A549 (cell line): ENCODE measurements at regions not wholly inside any gene's neighbourhood (a gene's known extent, or its start where the extent isn't known, plus 50 kb on each side); places are given as distances from the start of the nearest gene placed in this dataset.
"Not testable (repeated sequence)": the region's sequence is repeated elsewhere in the genome, so short reads cannot be mapped to it uniquely, and the experiment has no call there.

Experiments
- ATAC-seq, 2 experiments: fragments of 200-7000 bp in 1 of 2; fragments of >200 bp in 1 of 2; cut with Nextera tagmentation in 1 of 2; cut with Tn5 transposase in 1 of 2; 3 replicates each; pipeline versions ENCODE4 v1.8.0 to v1.9.1; 2018 to 2020; ENCODE audit warnings: mild to moderate bottlenecking in 1 of 2, moderate library complexity in 1 of 2
- CTCF ChIA-PET: fragments of 300-600 bp; sonication (Branson Sonifier 250); formaldehyde crosslinking; extraction: SDS; loops from one replicate; lab custom pipeline; 2021; ENCODE audit warnings: antibody characterized with exemption, inconsistent platforms; lab: Yijun Ruan, JAX
- POLR2A ChIA-PET: fragments of 350-600 bp; formaldehyde crosslinking; extraction: SDS; loops from one replicate; lab custom pipeline; 2021; ENCODE audit warnings: antibody characterized with exemption, inconsistent platforms; lab: Yijun Ruan, JAX
- DNase-seq, 2 experiments: peaks; one replicate each; pipeline versions ENCODE4 v3.0.0 to v3.0.0-alpha.2; 2011 to 2016; ENCODE audit warnings: low read depth in 1 of 2, low spot score in 1 of 2
- FAIRE-seq: peaks from 2 replicates; lab custom pipeline; 2011; peaks lifted over from hg19 to GRCh38; lab: Jason Lieb, UNC
- H3K27ac ChIP-seq, 2 experiments: fragments of >200 bp; sonication (Bioruptor Twin); formaldehyde crosslinking; 3 replicates each; pipeline ENCODE4 v1.5.1; 2016 to 2017
- H3K4me1 ChIP-seq: fragments of >200 bp; sonication (Bioruptor Twin); formaldehyde crosslinking; 3 replicates; pipeline ENCODE4 v1.6.1; 2016
- H3K4me2 ChIP-seq: fragments of >200 bp; sonication (Bioruptor Twin); formaldehyde crosslinking; 3 replicates; pipeline ENCODE4 v1.6.1; 2016
- H3K4me3 ChIP-seq: fragments of >200 bp; sonication (Bioruptor Twin); formaldehyde crosslinking; 3 replicates; pipeline ENCODE4 v1.5.1; 2016
- H3K9me3 ChIP-seq: fragments of >200 bp; sonication (Bioruptor Twin); formaldehyde crosslinking; 3 replicates; pipeline ENCODE4 v1.6.1; 2016
- CHD2 ChIP-seq: fragments of 150-350 bp; IDR thresholded peaks from 2 replicates; pipeline ENCODE4 v1.6.1; 2014; ENCODE audit warnings: low read length; ENCODE audit not compliant: partially characterized antibody
- CHD4 ChIP-seq: fragments of 200-600 bp; sonication (generic); IDR thresholded peaks from 2 replicates; pipeline ENCODE4 v1.6.1; 2016; ENCODE audit warnings: antibody characterized with exemption, mild to moderate bottlenecking, borderline replicate concordance
- EHMT2 ChIP-seq: fragments of 200-600 bp; sonication (generic); IDR thresholded peaks from 2 replicates; pipeline ENCODE4 v1.6.1; 2016; ENCODE audit warnings: antibody characterized with exemption, low read depth, mild to moderate bottlenecking, moderate library complexity
- EP300 ChIP-seq, 2 experiments: fragments of >200 bp; sonication (Bioruptor Twin); formaldehyde crosslinking; IDR thresholded peaks; 2 replicates in 1 of 2; 3 replicates in 1 of 2; pipeline ENCODE4 v1.6.1; 2016 to 2017
- FOSL2 ChIP-seq, 2 experiments: fragments of 450-650 bp in 1 of 2; fragments of >200 bp in 1 of 2; sonication (Bioruptor Twin) in 1 of 2; formaldehyde crosslinking; IDR thresholded peaks; 2 replicates each; pipeline versions ENCODE4 v1.5.0 to v1.6.1; 2016 to 2020; ENCODE audit warnings: mild to moderate bottlenecking in 1 of 2, moderate library complexity in 1 of 2
- HOXA7 ChIP-seq: fragments of 250-450 bp; sonication (Bioruptor Pico); IDR thresholded peaks from 2 replicates; pipeline ENCODE4 v1.5.0; 2020; ENCODE audit warnings: mild to moderate bottlenecking, moderate library complexity
- HOXB5 ChIP-seq: fragments of 250-450 bp; sonication (Bioruptor Pico); IDR thresholded peaks from 2 replicates; pipeline ENCODE4 v1.5.0; 2020; ENCODE audit warnings: mild to moderate bottlenecking, moderate library complexity
- KDM1A ChIP-seq: fragments of 200-600 bp; sonication (generic); IDR thresholded peaks from 2 replicates; pipeline ENCODE4 v1.6.1; 2016; ENCODE audit warnings: low read depth, mild to moderate bottlenecking
- KDM5A ChIP-seq: fragments of 200-600 bp; sonication (generic); IDR thresholded peaks from 2 replicates; pipeline ENCODE4 v1.6.1; 2016; ENCODE audit warnings: antibody characterized with exemption, mild to moderate bottlenecking
- MYC ChIP-seq: IDR thresholded peaks from 2 replicates; pipeline ENCODE4 v1.6.1; 2012; ENCODE audit warnings: mild to moderate bottlenecking, inconsistent platforms, low read length, improper control_type of control experiment, borderline replicate concordance
- NFE2L2 ChIP-seq: fragments of 150-350 bp; conservative IDR thresholded peaks from 2 replicates; pipeline ENCODE4 v1.6.1; 2014; ENCODE audit warnings: low read length
- NR3C1 ChIP-seq: fragments of >200 bp; sonication (Bioruptor Twin); formaldehyde crosslinking; IDR thresholded peaks from 3 replicates; pipeline ENCODE4 v1.6.1; 2017
- RAD21 ChIP-seq, 2 experiments: fragments of >200 bp in 1 of 2; sonication (Bioruptor Twin) in 1 of 2; formaldehyde crosslinking in 1 of 2; IDR thresholded peaks in 1 of 2; conservative IDR thresholded peaks in 1 of 2; 2 replicates in 1 of 2; 3 replicates in 1 of 2; pipeline ENCODE4 v1.6.1; 2012 to 2018; ENCODE audit warnings: inconsistent platforms in 1 of 2
- RNF2 ChIP-seq: fragments of 200-600 bp; sonication (generic); IDR thresholded peaks from 2 replicates; pipeline ENCODE4 v1.6.1; 2016; ENCODE audit warnings: low read depth, mild to moderate bottlenecking, antibody characterized with exemption, moderate library complexity, borderline replicate concordance
- SMC3 ChIP-seq: fragments of >200 bp; sonication (Bioruptor Twin); formaldehyde crosslinking; IDR thresholded peaks from 3 replicates; pipeline ENCODE4 v1.6.1; 2018; ENCODE audit warnings: inconsistent platforms
- ZNF302 ChIP-seq: fragments of 250-450 bp; sonication (Bioruptor Pico); IDR thresholded peaks from 2 replicates; pipeline ENCODE4 v1.9.0; 2021; ENCODE audit warnings: inconsistent platforms, mild to moderate bottlenecking, moderate library complexity
- ZSCAN20 ChIP-seq: fragments of 250-450 bp; sonication (Bioruptor Pico); IDR thresholded peaks from 2 replicates; pipeline ENCODE4 v1.8.0; 2022; ENCODE audit warnings: mild to moderate bottlenecking, moderate library complexity
- WGBS: methylation state at CpG from one replicate; pipeline ENCODE4 v1.1.6; 2017; ENCODE audit errors: missing lambda C conversion rate; 5-methylcytosine and 5-hydroxymethylcytosine counted together
- TF ChIP-seq, protein P1 (sequence below): fragments of >200 bp; sonication (Bioruptor Twin); formaldehyde crosslinking; IDR thresholded peaks from 3 replicates; pipeline ENCODE4 v1.5.1; 2016
- TF ChIP-seq, protein P2 (sequence below): fragments of 450-650 bp; IDR thresholded peaks from 2 replicates; pipeline ENCODE4 v1.6.1; 2014; ENCODE audit warnings: antibody characterized with exemption
- TF ChIP-seq, protein P3 (sequence below): IDR thresholded peaks from 2 replicates; pipeline ENCODE4 v1.6.1; 2012; ENCODE audit warnings: low read depth, borderline replicate concordance

DNA sequence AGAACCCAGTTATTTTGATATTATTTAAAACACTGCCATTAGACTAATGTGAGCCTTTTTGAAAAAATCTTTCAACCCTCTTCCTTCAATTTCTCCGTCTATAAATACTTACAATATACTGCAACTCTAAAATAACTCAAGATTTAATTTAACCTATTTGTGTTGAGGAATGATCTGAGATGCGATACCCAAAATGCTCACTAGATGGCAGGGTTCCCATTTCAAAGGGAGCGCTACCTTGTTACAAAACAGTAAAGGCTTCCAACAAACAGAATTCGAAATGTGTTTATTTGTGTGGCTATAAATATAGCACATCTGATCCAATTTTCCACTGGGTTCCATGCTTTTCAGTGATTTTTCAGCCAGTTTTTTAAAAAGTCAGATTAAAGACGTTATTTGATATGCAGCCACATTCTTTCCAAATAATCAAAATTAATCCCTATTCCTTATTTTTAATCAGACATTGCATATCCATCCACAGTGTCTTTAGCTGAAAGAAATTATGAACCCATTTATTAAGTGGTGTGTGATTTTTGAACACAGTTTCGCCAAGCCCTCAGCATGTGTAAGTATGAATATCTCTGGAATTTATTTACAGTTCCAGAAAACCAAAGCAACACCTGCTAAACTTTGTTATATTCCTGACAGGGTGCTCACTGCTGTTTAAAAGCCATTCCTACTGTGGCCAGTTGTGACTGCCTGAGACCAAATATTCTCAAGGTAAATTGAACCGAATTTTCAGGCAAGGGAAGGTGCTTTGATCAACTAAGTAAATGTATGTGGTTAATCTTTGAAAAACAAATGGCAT is 668.0 kb upstream of the LCORL start:
- ATAC-seq = no peak
- FAIRE-seq = no peak
- Histone ChIP-seq H3K9me3 (no peaks in the 10 kb centered on the region), H3K4me3 (no peak overlapping the region), H3K4me2 (no peak overlapping the region), H3K4me1 (no peaks in the 10 kb centered on the region), H3K27ac (no peak overlapping the region)
- peak; percentile 1 to 36 for DNase-seq
- no peak for TF ChIP-seq EP300 (IDR thresholded peaks at IDR 0.05)
- no peak for TF ChIP-seq HOXB5 (CRISPR knock-in tag)
- TF ChIP-seq, protein P1, sequence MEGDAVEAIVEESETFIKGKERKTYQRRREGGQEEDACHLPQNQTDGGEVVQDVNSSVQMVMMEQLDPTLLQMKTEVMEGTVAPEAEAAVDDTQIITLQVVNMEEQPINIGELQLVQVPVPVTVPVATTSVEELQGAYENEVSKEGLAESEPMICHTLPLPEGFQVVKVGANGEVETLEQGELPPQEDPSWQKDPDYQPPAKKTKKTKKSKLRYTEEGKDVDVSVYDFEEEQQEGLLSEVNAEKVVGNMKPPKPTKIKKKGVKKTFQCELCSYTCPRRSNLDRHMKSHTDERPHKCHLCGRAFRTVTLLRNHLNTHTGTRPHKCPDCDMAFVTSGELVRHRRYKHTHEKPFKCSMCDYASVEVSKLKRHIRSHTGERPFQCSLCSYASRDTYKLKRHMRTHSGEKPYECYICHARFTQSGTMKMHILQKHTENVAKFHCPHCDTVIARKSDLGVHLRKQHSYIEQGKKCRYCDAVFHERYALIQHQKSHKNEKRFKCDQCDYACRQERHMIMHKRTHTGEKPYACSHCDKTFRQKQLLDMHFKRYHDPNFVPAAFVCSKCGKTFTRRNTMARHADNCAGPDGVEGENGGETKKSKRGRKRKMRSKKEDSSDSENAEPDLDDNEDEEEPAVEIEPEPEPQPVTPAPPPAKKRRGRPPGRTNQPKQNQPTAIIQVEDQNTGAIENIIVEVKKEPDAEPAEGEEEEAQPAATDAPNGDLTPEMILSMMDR = peak; percentile 61
- no peak for TF ChIP-seq CHD2
- TF ChIP-seq KDM5A = no peak
- TF ChIP-seq SMC3 = peak; percentile 53
- peak; percentile 60 to 76 for TF ChIP-seq RAD21 (conservative IDR thresholded peaks at IDR 0.05 in 1 of 2, IDR thresholded peaks at IDR 0.05 in 1 of 2)
- no peak for TF ChIP-seq NFE2L2
- CTCF ChIA-PET = no interaction called here
- WGBS = 1% methylated on average over 7 of the region's 7 CpGs
- POLR2A ChIA-PET = no interaction called here

DNA sequence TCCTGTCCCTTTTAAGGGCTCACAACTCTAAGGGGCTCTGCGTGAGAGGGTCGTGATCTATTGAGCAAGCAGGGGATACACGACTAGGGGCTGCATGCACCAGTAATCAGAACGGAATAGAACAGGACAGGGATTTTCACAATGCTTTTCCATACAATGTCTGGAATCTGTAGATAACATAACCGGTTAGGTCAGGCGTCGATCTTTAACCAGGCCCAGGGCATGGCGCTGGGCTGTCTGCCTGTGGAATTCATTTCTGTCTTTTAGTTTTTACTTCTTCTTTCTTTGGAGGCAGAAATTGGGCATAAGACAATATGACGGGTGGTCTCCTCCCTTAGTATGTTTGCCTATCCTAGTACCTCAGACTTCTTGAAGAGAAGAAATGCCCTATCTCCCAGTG is 666.8 kb upstream of the LCORL start:
- H3K4me3 ChIP-seq, H3K9me3 ChIP-seq, CTCF ChIA-PET, H3K4me1 ChIP-seq, POLR2A ChIA-PET, H3K4me2 ChIP-seq, H3K27ac ChIP-seq, ATAC-seq, DNase-seq, FAIRE-seq: not testable (repeated sequence)
- WGBS = 17% methylated on average over 9 of the region's 9 CpGs

DNA sequence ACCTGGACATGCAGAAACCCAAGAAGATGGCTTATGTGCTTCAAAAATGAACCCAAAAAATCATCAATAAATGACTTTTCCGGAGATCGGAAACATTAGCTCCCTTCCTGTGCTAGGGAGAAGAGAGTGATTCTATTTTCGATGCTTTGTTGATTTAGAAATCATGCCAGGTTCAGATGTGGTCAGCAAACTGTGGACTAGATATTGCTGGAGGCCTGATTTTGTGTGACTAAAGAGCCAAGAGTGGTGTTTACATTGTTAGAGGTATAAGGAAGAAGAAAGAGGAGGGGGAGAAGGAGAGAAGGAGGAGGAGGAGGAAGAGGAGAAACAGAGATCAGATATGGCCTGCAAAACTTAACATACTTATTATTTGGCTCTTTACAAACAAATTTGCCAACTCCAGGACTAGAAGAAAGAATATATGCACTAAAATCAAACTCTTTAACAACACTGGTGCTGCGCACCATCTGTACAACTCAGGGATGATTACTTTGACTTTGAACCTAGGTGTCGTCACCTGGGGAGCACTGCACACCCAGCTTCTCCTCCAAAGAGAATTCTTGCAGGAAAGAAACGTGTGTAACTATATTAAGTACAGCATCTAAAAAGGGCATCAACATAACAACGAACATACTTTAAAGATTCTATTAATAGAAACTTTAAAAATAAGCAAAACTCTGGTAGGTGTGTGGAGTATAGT is 664.9 kb upstream of the LCORL start:
- FAIRE-seq (no peak), DNase-seq (no peak), ATAC-seq (no peak)
- CTCF ChIA-PET = interaction anchor here (1.0 kb wide), 1 partner anchor 11 kb away, joined by 3 read pairs; no protein-coding TSS in a partner anchor
- H3K9me3 ChIP-seq = no peaks in the 10 kb centered on the region
- POLR2A ChIA-PET = no interaction called here
- no peaks in the 10 kb centered on the region for H3K4me1 ChIP-seq
- TF ChIP-seq ZNF302 (CRISPR knock-in tag) (no peak), MYC (no peak), KDM1A (no peak), ZSCAN20 (CRISPR knock-in tag) (no peak), EP300 (IDR thresholded peaks at IDR 0.05) (no peak), NR3C1 (no peak), EHMT2 (no peak), CHD4 (no peak), HOXA7 (CRISPR knock-in tag) (no peak), FOSL2 (IDR thresholded peaks at IDR 0.05) (no peak), FOSL2 (CRISPR knock-in tag; IDR thresholded peaks at IDR 0.05) (no peak), RNF2 (no peak)
- TF ChIP-seq, protein P2, sequence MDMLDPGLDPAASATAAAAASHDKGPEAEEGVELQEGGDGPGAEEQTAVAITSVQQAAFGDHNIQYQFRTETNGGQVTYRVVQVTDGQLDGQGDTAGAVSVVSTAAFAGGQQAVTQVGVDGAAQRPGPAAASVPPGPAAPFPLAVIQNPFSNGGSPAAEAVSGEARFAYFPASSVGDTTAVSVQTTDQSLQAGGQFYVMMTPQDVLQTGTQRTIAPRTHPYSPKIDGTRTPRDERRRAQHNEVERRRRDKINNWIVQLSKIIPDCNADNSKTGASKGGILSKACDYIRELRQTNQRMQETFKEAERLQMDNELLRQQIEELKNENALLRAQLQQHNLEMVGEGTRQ = no peak
- TF ChIP-seq, protein P3, sequence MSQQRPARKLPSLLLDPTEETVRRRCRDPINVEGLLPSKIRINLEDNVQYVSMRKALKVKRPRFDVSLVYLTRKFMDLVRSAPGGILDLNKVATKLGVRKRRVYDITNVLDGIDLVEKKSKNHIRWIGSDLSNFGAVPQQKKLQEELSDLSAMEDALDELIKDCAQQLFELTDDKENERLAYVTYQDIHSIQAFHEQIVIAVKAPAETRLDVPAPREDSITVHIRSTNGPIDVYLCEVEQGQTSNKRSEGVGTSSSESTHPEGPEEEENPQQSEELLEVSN = no peak
- WGBS = 7% methylated on average over 7 of the region's 7 CpGs
- H3K27ac ChIP-seq = no peak overlapping the region
- H3K4me3 ChIP-seq = no peak overlapping the region
- H3K4me2 ChIP-seq = no peak overlapping the region
